Natural killer cell (primary cell): ENCODE measurements at regions not wholly inside any gene's neighbourhood (a gene's known extent, or its start where the extent isn't known, plus 50 kb on each side); places are given as distances from the start of the nearest gene placed in this dataset.

Experiments used
- ATAC-seq, 3 donors: fragments of 150-1000 bp in 2 of 3; fragments of 200-7000 bp in 1 of 3; cut with Tn5 transposase; 1 replicate in 1 of 3; 2 replicates in 2 of 3; pipeline ENCODE4 v1.10.0; 2021; ENCODE audit warnings: mild to moderate bottlenecking in 2 of 3, moderate library complexity in 2 of 3
- DNase-seq, 2 donors: peaks; one replicate each; pipeline versions ENCODE4 v3.0.0 to v3.0.0-alpha.2; 2013 to 2021; ENCODE audit warnings: mixed read lengths in 1 of 2
- H3K27ac ChIP-seq: one replicate; pipeline ENCODE4 v1.5.1; 2013; ENCODE audit warnings: mild to moderate bottlenecking, low read length
- H3K27me3 ChIP-seq: one replicate; pipeline ENCODE4 v1.6.1; 2013; ENCODE audit warnings: low read length; ENCODE audit not compliant: control insufficient read depth, insufficient read depth
- H3K36me3 ChIP-seq: one replicate; pipeline ENCODE4 v1.6.1; 2013; ENCODE audit warnings: low read length; ENCODE audit not compliant: control insufficient read depth, insufficient read depth
- H3K4me1 ChIP-seq: one replicate; pipeline ENCODE4 v1.6.1; 2013; ENCODE audit warnings: low read length; ENCODE audit not compliant: control insufficient read depth, insufficient read depth
- H3K4me3 ChIP-seq: one replicate; pipeline ENCODE4 v1.5.1; 2013; ENCODE audit warnings: low read length
- H3K9me3 ChIP-seq: one replicate; pipeline ENCODE4 v1.6.1; 2013; ENCODE audit warnings: low read length; ENCODE audit not compliant: control insufficient read depth, insufficient read depth
- H3K27ac Mint-ChIP-seq, 2 donors: one replicate each; pipeline ENCODE4 v1.8.0; 2022; ENCODE audit warnings: mild to moderate bottlenecking in 2 of 2, mixed read lengths in 2 of 2, moderate library complexity in 1 of 2
- H3K27me3 Mint-ChIP-seq, 2 donors: one replicate each; pipeline ENCODE4 v1.8.0; 2022; ENCODE audit warnings: low read depth in 2 of 2, mixed read lengths in 2 of 2
- H3K36me3 Mint-ChIP-seq: one replicate; pipeline ENCODE4 v1.8.0; 2022; ENCODE audit warnings: mixed read lengths
- H3K4me1 Mint-ChIP-seq, 2 donors: one replicate each; pipeline ENCODE4 v1.8.0; 2022; ENCODE audit warnings: mixed read lengths in 2 of 2
- H3K4me3 Mint-ChIP-seq: one replicate; pipeline ENCODE4 v1.8.0; 2022; ENCODE audit warnings: mild to moderate bottlenecking, moderate library complexity, mixed read lengths
- H3K9me3 Mint-ChIP-seq, 2 donors: one replicate each; pipeline ENCODE4 v1.8.0; 2022; ENCODE audit warnings: mixed read lengths in 2 of 2
- CTCF ChIP-seq: fragments of 200-600 bp; IDR thresholded peaks from one replicate; pipeline ENCODE4 v1.8.0; 2022; ENCODE audit warnings: antibody characterized with exemption
- WGBS: methylation state at CpG from one replicate; pipeline ENCODE4 v1.1.7; 2013; ENCODE audit warnings: missing lambda C conversion rate; ENCODE audit not compliant: insufficient coverage; 5-methylcytosine and 5-hydroxymethylcytosine counted together
- intact Hi-C: fragments of 100-400 bp; cut with micrococcal nuclease; formaldehyde crosslinking; loops from one replicate; pipeline ENCODE4 v1.14.2; 2022

DNA sequence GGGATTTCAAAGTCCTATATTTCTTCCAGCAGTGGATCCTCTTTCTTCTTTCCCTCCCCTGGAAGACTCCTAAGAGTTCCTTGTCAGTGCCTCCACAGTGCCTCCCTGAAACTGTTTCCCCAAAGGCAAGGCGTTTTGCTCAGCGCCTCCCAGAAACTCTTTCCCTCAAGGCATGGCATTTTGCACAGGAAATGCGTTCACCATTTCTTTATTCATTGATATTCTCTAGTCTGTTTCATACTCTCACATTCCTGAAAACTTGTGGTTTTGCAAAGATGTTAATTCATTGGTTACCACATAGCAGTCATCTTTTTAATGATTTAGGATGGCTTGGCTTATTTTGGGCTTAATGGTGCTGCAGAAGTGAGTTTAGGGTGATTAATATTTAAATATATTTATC, 177.3 kb upstream of the SLC10A2 start:
- peaks cover 4 to 5% of the 10 kb centered on the region in 2 donors for H3K9me3 Mint-ChIP-seq
- H3K36me3 Mint-ChIP-seq = no peaks in the 10 kb centered on the region

DNA sequence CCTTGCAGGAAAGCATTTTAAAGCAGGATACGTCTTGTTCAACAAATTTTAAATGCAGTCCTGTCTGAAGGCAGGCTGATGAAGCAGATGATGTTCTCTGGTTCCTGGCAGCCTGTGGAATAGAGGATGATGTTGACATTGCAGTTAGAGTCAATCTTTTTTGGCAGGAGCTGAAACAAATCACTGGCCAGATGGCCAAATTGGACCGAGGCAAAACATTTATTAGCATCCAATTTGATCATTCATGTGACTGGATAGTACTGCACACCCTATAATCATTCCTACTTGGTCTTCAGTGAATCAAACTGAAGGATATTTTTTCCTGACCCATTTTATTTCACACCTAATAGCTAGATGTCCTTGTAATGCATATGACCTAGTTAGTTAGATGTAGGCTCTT, 172.2 kb upstream of the SLC10A2 start:
- Histone ChIP-seq H3K27ac (no peak overlapping the region), H3K4me3 (no peak overlapping the region), H3K4me1 (no peaks in the 10 kb centered on the region), H3K36me3 (no peaks in the 10 kb centered on the region), H3K9me3 (no peaks in the 10 kb centered on the region), H3K27me3 (no peaks in the 10 kb centered on the region)
- peaks cover 1 to 2% of the 10 kb centered on the region in 2 donors for H3K9me3 Mint-ChIP-seq
- WGBS = 84% methylated on average over 2 of the region's 2 CpGs
- no peaks in the 10 kb centered on the region for H3K36me3 Mint-ChIP-seq
- DNase-seq = no peak
- no peaks in the 10 kb centered on the region for H3K4me1 Mint-ChIP-seq
- intact Hi-C loops = no loop called here
- no peak for ATAC-seq
- no peaks in the 10 kb centered on the region for H3K27me3 Mint-ChIP-seq
- no peak for TF ChIP-seq CTCF
- no peak overlapping the region for H3K4me3 Mint-ChIP-seq
- no peak overlapping the region for H3K27ac Mint-ChIP-seq

More for the DNA sequence above, 177.3 kb upstream of the SLC10A2 start:
- no peaks in the 10 kb centered on the region for H3K9me3 ChIP-seq
- DNase-seq = no peak
- H3K27ac Mint-ChIP-seq = no peak overlapping the region
- H3K4me3 Mint-ChIP-seq = no peak overlapping the region
- H3K27ac ChIP-seq = no peak overlapping the region
- 95% methylated on average over 3 of the region's 3 CpGs for WGBS
- H3K4me3 ChIP-seq = no peak overlapping the region
- H3K4me1 ChIP-seq = no peaks in the 10 kb centered on the region
- no peak for ATAC-seq
- H3K27me3 ChIP-seq = no peaks in the 10 kb centered on the region
- H3K27me3 Mint-ChIP-seq = no peaks in the 10 kb centered on the region
- no peaks in the 10 kb centered on the region for H3K36me3 ChIP-seq
- intact Hi-C loops = no loop called here
- no peak for TF ChIP-seq CTCF
- no peaks in the 10 kb centered on the region for H3K4me1 Mint-ChIP-seq

DNA sequence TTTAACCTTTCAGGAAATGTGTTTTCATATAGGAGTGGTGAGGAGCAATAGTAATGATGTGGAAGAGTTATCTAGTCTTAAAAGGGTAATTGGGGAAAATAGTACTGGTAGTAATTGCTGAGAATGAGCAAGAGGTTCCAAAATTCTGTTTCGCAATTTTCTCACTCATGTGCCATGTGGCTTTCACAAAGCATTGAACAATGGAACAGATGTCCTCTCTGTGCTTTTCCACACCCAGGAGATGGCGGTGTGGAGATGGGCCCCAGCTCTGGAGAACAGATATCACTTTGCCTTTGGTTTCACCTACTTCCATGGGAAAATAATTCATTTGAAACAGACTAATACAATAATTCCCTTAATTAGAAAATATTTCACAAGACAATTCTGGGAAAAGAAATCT, 170.0 kb upstream of the SLC10A2 start:
- Histone ChIP-seq H3K4me1 (no peaks in the 10 kb centered on the region), H3K9me3 (no peaks in the 10 kb centered on the region), H3K27me3 (no peaks in the 10 kb centered on the region), H3K4me3 (no peak overlapping the region), H3K36me3 (no peaks in the 10 kb centered on the region), H3K27ac (no peak overlapping the region)
- H3K9me3 Mint-ChIP-seq = peaks cover 6 to 7% of the 10 kb centered on the region in 2 donors
- no peaks in the 10 kb centered on the region for H3K4me1 Mint-ChIP-seq
- no peaks in the 10 kb centered on the region for H3K36me3 Mint-ChIP-seq
- no peak for TF ChIP-seq CTCF
- DNase-seq = no peak
- intact Hi-C loops = no loop called here
- WGBS = 100% methylated on average over 2 of the region's 2 CpGs
- H3K4me3 Mint-ChIP-seq = no peak overlapping the region
- no peaks in the 10 kb centered on the region for H3K27me3 Mint-ChIP-seq
- H3K27ac Mint-ChIP-seq = no peak overlapping the region
- ATAC-seq = no peak

- H3K9me3 Mint-ChIP-seq = peaks cover 6 to 10% of the 10 kb centered on the region in 2 donors
- Histone ChIP-seq H3K9me3 (no peaks in the 10 kb centered on the region), H3K4me1 (no peaks in the 10 kb centered on the region), H3K27me3 (no peaks in the 10 kb centered on the region), H3K4me3 (no peak overlapping the region), H3K36me3 (no peaks in the 10 kb centered on the region), H3K27ac (no peak overlapping the region)
- no peaks in the 10 kb centered on the region for H3K4me1 Mint-ChIP-seq
- H3K4me3 Mint-ChIP-seq = no peak overlapping the region
- no peak for TF ChIP-seq CTCF
- WGBS = no CpG with 5 or more reads among the region's 1 CpG
- intact Hi-C loops = no loop called here
- H3K27ac Mint-ChIP-seq = no peak overlapping the region
- no peaks in the 10 kb centered on the region for H3K36me3 Mint-ChIP-seq
- H3K27me3 Mint-ChIP-seq = no peaks in the 10 kb centered on the region
- ATAC-seq (no peak), DNase-seq (no peak)
Observed at GRCh38 chr13:103229674-103230073, 163.5 kb upstream of the SLC10A2 start.
